GM12878 (cell line): ENCODE measurements at regions not wholly inside any gene's neighbourhood (a gene's known extent, or its start where the extent isn't known, plus 50 kb on each side); places are given as distances from the start of the nearest gene placed in this dataset.

ENCODE experiments used
- ATAC-seq: fragments of 200-7000 bp; cut with Tn5 transposase; 3 replicates; pipeline ENCODE4 v1.9.1; 2020; ENCODE audit warnings: mild to moderate bottlenecking, moderate library complexity
- BruUV-seq: library from RNA; stranded (reverse); fragments of 400-500 nt; replicated peaks from 2 replicates; lab custom pipeline; 2021; lab: Mats Ljungman, UMichigan
- CTCF ChIA-PET: fragments of 300-600 bp; sonication (Branson Sonifier 250); formaldehyde crosslinking; extraction: SDS; loops from one replicate; lab custom pipeline; 2021; ENCODE audit warnings: inconsistent platforms; lab: Yijun Ruan, JAX
- POLR2A ChIA-PET: fragments of 350-600 bp; formaldehyde crosslinking; extraction: SDS; loops from one replicate; lab custom pipeline; 2021; ENCODE audit warnings: inconsistent platforms; lab: Charles Lee
- RAD21 ChIA-PET: fragments of 300-600 bp; sonication (Branson Sonifier 250); formaldehyde crosslinking; loops from one replicate; lab custom pipeline; 2023; ENCODE audit warnings: antibody characterized with exemption; ENCODE audit not compliant: unreplicated experiment; lab: Charles Lee
- SMC1A ChIA-PET: fragments of 300-600 bp; sonication (Branson Sonifier 250); formaldehyde crosslinking; loops from one replicate; lab custom pipeline; 2023; ENCODE audit not compliant: unreplicated experiment, uncharacterized antibody; lab: Charles Lee
- DNase-seq: peaks from one replicate; pipeline ENCODE4 v3.0.0-alpha.2; 2011; ENCODE audit warnings: low read depth, low spot score
- FAIRE-seq: peaks from 3 replicates; lab custom pipeline; 2011; peaks lifted over from hg19 to GRCh38; lab: Jason Lieb, UNC
- H2AFZ ChIP-seq: 2 replicates; pipeline ENCODE4 v1.6.0; 2011; ENCODE audit warnings: low read depth, low read length, control low read depth; ENCODE audit not compliant: control insufficient read depth
- H3K27ac ChIP-seq: 2 replicates; pipeline ENCODE4 v1.5.1; 2011; ENCODE audit warnings: control low read depth; ENCODE audit not compliant: control insufficient read depth, insufficient read depth
- H3K27me3 ChIP-seq, 2 experiments: replicated peaks in 1 of 2; 2 replicates each; pipeline versions ENCODE4 v1.6.0 to v1.6.1; 2011; ENCODE audit warnings: low read length in 1 of 2; ENCODE audit not compliant: control insufficient read depth in 2 of 2, insufficient read depth in 2 of 2
- H3K36me3 ChIP-seq, 2 experiments: 2 replicates each; pipeline ENCODE4 v1.5.1; 2011; ENCODE audit warnings: low read length in 1 of 2; ENCODE audit not compliant: control insufficient read depth in 2 of 2, insufficient read depth in 2 of 2
- H3K4me1 ChIP-seq: 2 replicates; pipeline ENCODE4 v1.6.1; 2011; ENCODE audit warnings: mild to moderate bottlenecking, low read length, moderate library complexity, mixed read lengths; ENCODE audit not compliant: control insufficient read depth, insufficient read depth
- H3K4me2 ChIP-seq: 2 replicates; pipeline ENCODE4 v1.6.0; 2011; ENCODE audit warnings: control low read depth; ENCODE audit not compliant: control insufficient read depth, insufficient read depth
- H3K4me3 ChIP-seq: fragments of 200-600 bp; sonication (generic); 2 replicates; pipeline ENCODE4 v1.5.1; 2016
- H3K79me2 ChIP-seq: 2 replicates; pipeline ENCODE4 v1.6.0; 2011; ENCODE audit warnings: low read length; ENCODE audit not compliant: control insufficient read depth, insufficient read depth
- H3K9ac ChIP-seq: 2 replicates; pipeline ENCODE4 v1.8.0; 2011; ENCODE audit warnings: low read length, control low read depth, mixed read lengths; ENCODE audit not compliant: control insufficient read depth, insufficient read depth
- H3K9me3 ChIP-seq: replicated peaks from 3 replicates; pipeline ENCODE4 v1.5.1; 2011; ENCODE audit warnings: mild to moderate bottlenecking, low read length; ENCODE audit not compliant: control insufficient read depth, insufficient read depth
- H4K20me1 ChIP-seq: 2 replicates; pipeline ENCODE4 v1.6.0; 2011; ENCODE audit not compliant: control insufficient read depth, insufficient read depth
- E2F8 ChIP-seq: fragments of 450-650 bp; IDR thresholded peaks from 2 replicates; pipeline ENCODE4 v1.6.1; 2018; ENCODE audit warnings: mild to moderate bottlenecking, low read depth, moderate library complexity; ENCODE audit not compliant: partially characterized antibody
- GATAD2B ChIP-seq: fragments of 450-650 bp; conservative IDR thresholded peaks from 2 replicates; pipeline ENCODE4 v1.6.1; 2017; ENCODE audit warnings: low read depth, mild to moderate bottlenecking, moderate library complexity
- IRF3 ChIP-seq: fragments of 450-650 bp; IDR thresholded peaks from 2 replicates; pipeline ENCODE4 v1.6.1; 2014; ENCODE audit warnings: mild to moderate bottlenecking
- IRF5 ChIP-seq: fragments of 450-650 bp; IDR thresholded peaks from 2 replicates; pipeline ENCODE4 v1.6.1; 2017; ENCODE audit warnings: borderline replicate concordance
- MAX ChIP-seq: IDR thresholded peaks from 2 replicates; pipeline ENCODE4 v1.6.1; 2012; ENCODE audit warnings: low read depth, low read length, improper control_type of control experiment
- SMC3 ChIP-seq: IDR thresholded peaks from 2 replicates; pipeline ENCODE4 v1.6.1; 2011; ENCODE audit warnings: low read length, improper control_type of control experiment, borderline replicate concordance
- TAF1 ChIP-seq: IDR thresholded peaks from 2 replicates; pipeline ENCODE4 v1.6.1; 2011; ENCODE audit warnings: mild to moderate bottlenecking, low read depth, low read length, borderline replicate concordance
- TARDBP ChIP-seq: IDR thresholded peaks from 2 replicates; pipeline ENCODE4 v1.6.1; 2016; ENCODE audit warnings: borderline replicate concordance
- ZBTB11 ChIP-seq: fragments of 450-650 bp; formaldehyde crosslinking; IDR thresholded peaks from 2 replicates; pipeline ENCODE4 v1.5.0; 2022; ENCODE audit warnings: mild to moderate bottlenecking, missing genetic modification characterization
- WGBS: methylation state at CpG from one replicate; pipeline ENCODE4 v1.1.6; 2016; ENCODE audit warnings: low lambda C conversion rate; ENCODE audit not compliant: insufficient replicate concordance, insufficient coverage; ENCODE audit errors: missing lambda C conversion rate; 5-methylcytosine and 5-hydroxymethylcytosine counted together
- in situ Hi-C: fragments of 300-500 bp; cut with MboI; formaldehyde crosslinking; loops from 9 replicates; pipeline ENCODE4 v1.14.3; 2018; ENCODE audit warnings: mixed read lengths
- intact Hi-C: fragments of 100-400 bp; cut with micrococcal nuclease; formaldehyde crosslinking; loops from one replicate; pipeline ENCODE4 v1.14.2; 2022; ENCODE audit not compliant: unreplicated experiment
- TF ChIP-seq, protein P1 (sequence below): fragments of 450-650 bp; IDR thresholded peaks from 2 replicates; pipeline ENCODE4 v1.6.1; 2017; ENCODE audit warnings: mild to moderate bottlenecking, moderate library complexity

GRCh38 chr6:6843777-6844176 lies 255.3 kb downstream of the LY86 start:
- H2AFZ ChIP-seq, result no peak overlapping the region
- POLR2A ChIA-PET, result interaction anchor here (0.6 kb wide), 2 partner anchors 25 to 26 kb away, joined by 3 to 4 read pairs; no protein-coding TSS in a partner anchor
- no peaks in the 10 kb centered on the region for H3K36me3 ChIP-seq
- no peaks in the 10 kb centered on the region for H3K27me3 ChIP-seq
- RAD21 ChIA-PET, result no interaction called here
- DNase-seq (no peak), FAIRE-seq (no peak), ATAC-seq (no peak)
- H3K4me1 ChIP-seq, result peaks cover 9% of the 10 kb centered on the region
- H3K27ac ChIP-seq, result no peak overlapping the region
- no peaks in the 10 kb centered on the region for H3K79me2 ChIP-seq
- in situ Hi-C loops, result no loop called here
- intact Hi-C loops, result no loop called here
- H4K20me1 ChIP-seq, result no peaks in the 10 kb centered on the region
- no peak overlapping the region for H3K9ac ChIP-seq
- H3K4me2 ChIP-seq, result no peak overlapping the region
- no TSS peak for BruUV-seq
- CTCF ChIA-PET, result interaction anchor here (0.6 to 1.4 kb wide), 2 partner anchors 24 to 147 kb away, joined by 3 to 4 read pairs; no protein-coding TSS in a partner anchor
- WGBS, result 67% methylated on average over 1 of the region's 1 CpG
- H3K9me3 ChIP-seq, result no peaks in the 10 kb centered on the region; the same call in 1 of the 3 replicates
- H3K4me3 ChIP-seq, result no peak overlapping the region
- SMC1A ChIA-PET, result interaction anchor here (1.0 to 2.3 kb wide), 5 partner anchors 13 to 72 kb away, joined by 3 to 10 read pairs (median 5); no protein-coding TSS in a partner anchor
- TF ChIP-seq IRF5 (no peak), E2F8 (no peak), TARDBP (no peak), TAF1 (no peak), MAX (no peak), ZBTB11 (no peak), SMC3 (no peak), IRF3 (no peak), GATAD2B (no peak)
- TF ChIP-seq, protein P1, sequence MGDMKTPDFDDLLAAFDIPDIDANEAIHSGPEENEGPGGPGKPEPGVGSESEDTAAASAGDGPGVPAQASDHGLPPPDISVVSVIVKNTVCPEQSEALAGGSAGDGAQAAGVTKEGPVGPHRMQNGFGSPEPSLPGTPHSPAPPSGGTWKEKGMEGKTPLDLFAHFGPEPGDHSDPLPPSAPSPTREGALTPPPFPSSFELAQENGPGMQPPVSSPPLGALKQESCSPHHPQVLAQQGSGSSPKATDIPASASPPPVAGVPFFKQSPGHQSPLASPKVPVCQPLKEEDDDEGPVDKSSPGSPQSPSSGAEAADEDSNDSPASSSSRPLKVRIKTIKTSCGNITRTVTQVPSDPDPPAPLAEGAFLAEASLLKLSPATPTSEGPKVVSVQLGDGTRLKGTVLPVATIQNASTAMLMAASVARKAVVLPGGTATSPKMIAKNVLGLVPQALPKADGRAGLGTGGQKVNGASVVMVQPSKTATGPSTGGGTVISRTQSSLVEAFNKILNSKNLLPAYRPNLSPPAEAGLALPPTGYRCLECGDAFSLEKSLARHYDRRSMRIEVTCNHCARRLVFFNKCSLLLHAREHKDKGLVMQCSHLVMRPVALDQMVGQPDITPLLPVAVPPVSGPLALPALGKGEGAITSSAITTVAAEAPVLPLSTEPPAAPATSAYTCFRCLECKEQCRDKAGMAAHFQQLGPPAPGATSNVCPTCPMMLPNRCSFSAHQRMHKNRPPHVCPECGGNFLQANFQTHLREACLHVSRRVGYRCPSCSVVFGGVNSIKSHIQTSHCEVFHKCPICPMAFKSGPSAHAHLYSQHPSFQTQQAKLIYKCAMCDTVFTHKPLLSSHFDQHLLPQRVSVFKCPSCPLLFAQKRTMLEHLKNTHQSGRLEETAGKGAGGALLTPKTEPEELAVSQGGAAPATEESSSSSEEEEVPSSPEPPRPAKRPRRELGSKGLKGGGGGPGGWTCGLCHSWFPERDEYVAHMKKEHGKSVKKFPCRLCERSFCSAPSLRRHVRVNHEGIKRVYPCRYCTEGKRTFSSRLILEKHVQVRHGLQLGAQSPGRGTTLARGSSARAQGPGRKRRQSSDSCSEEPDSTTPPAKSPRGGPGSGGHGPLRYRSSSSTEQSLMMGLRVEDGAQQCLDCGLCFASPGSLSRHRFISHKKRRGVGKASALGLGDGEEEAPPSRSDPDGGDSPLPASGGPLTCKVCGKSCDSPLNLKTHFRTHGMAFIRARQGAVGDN, result no peak
